ENCODE measurements at regions not wholly inside any gene's neighbourhood (a gene's known extent, or its start where the extent isn't known, plus 50 kb on each side); places are given as distances from the start of the nearest gene placed in this dataset.

DNA sequence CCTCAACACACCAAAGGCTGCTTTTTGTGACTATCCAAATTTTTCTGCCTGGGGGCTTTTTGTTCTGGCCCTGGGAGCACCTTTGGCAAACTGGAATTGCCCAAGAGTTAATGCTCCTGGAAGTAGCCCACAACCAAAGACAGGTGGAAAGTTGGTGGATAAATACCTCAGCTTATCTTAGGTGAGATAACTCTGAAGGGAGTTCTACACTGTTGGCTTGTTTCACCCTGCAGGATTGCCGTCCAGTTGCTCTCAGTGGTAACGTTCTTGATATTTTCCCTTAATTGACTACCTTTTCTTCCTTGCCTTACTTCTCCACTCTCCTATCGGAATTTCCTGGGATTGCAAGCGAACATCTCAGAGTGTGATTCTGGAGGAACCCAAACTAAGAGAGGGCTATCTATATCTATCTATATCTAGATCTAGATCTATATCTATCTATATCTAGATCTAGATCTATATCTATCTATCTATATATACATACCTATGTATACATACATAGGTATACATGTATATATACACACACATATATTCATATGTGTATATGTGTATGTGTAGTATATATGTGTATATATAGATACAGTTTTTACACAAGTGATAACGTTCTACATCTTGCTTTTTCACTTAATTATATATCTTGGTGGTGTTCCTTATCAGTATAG is 82.6 kb upstream of the DHX15 start:
- DNase-seq (ENCODE audit: low spot score): no peak

DNA sequence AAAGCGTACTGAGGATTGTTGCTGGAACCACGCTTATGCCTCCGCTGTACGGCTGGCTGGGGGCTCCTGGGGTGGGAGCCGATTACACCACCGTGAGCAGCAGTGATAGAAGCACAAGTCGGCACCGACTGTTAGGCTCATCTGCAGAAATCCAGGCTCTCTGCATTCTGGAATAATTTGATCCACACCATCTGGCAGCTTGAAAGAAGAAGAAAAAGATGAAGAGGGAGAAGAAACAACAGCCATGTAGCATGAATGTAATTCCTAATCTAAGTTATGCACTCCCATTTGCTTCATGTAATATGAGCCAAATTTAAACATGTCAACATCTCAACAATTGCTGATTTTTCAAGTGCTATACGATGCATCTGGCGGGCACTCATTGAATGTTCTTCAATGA is 84.6 kb upstream of the DHX15 start:
- DNase-seq (ENCODE audit: low spot score): no peak

DNA sequence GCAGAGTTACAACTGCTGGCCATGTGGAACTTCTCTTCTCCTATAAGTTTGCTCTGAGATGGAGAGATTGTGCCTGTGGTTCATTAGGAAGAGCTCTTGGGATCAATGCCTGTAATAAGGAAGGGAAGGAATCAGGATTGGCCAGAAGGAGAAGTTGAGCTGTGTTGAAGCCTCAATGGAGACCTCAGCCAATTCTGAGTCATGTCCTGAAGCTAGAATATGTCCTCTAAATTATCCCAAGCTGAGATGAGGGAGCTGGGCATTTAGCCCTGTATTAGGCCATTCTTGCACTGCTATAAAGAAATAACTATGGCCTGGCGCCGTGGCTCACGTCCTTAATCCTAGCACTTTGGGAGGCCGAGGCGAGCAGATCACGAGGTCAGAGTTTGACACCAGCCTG is 85.4 kb upstream of the DHX15 start:
- DNase-seq (ENCODE audit: low spot score): no peak

DNA sequence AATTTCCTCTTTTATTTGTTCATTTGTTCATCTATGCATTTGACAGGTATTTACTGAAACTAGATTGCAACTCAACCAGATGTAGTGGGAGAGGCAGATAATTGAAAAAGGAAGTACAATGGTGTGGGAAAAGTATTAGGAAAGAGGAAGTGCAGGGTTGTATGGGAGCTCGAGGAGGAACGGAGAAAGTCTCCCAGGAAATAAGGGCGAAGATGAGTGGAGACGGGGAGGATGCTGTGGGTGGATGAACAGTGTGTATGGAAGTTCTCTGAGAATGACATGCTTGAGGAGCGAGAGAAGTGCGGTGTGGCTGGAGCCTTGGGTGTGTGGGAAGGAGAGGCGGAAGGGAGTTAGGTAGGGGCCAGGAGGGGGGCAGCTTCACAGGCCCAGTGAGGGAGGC is 87.5 kb upstream of the DHX15 start:
- no peak for DNase-seq (ENCODE audit: low spot score)

- DNase-seq (ENCODE audit: low spot score): no peak
These were observed 88.5 kb upstream of the DHX15 start for GRCh38 chr4:24672880-24673279.

GRCh38 chr4:24674279-24674678 is 89.9 kb upstream of the DHX15 start:
- no peak for DNase-seq (ENCODE audit: low spot score)

- DNase-seq (ENCODE audit: low spot score): no peak
These were observed 91.5 kb upstream of the DHX15 start for GRCh38 chr4:24675721-24676389.

GRCh38 chr4:24677909-24678308 is 93.6 kb upstream of the DHX15 start:
- DNase-seq (ENCODE audit: low spot score): no peak

GRCh38 chr4:24680746-24681448 is 96.5 kb upstream of the DHX15 start:
- no peak for DNase-seq (ENCODE audit: low spot score)

DNA sequence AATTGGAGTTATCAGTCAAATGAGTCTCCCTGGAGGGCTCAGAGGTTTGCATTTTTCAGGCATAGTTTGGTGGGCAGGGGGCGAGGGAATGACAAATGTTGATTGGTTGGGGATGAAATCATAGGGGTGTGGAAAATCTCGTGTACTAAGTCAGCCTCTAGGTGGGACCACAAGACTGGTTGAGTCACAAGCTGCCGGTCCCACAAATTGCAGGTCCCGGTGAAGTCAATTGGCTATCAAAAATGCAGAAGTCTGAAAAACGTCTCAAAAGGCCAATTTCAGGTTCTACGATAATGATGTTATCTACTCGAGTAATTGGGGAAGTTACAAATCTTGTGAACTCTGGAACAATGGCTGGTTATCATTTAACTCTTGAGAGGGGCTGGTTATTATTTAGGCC is 98.8 kb upstream of the DHX15 start:
- DNase-seq (ENCODE audit: low spot score): no peak

DNA sequence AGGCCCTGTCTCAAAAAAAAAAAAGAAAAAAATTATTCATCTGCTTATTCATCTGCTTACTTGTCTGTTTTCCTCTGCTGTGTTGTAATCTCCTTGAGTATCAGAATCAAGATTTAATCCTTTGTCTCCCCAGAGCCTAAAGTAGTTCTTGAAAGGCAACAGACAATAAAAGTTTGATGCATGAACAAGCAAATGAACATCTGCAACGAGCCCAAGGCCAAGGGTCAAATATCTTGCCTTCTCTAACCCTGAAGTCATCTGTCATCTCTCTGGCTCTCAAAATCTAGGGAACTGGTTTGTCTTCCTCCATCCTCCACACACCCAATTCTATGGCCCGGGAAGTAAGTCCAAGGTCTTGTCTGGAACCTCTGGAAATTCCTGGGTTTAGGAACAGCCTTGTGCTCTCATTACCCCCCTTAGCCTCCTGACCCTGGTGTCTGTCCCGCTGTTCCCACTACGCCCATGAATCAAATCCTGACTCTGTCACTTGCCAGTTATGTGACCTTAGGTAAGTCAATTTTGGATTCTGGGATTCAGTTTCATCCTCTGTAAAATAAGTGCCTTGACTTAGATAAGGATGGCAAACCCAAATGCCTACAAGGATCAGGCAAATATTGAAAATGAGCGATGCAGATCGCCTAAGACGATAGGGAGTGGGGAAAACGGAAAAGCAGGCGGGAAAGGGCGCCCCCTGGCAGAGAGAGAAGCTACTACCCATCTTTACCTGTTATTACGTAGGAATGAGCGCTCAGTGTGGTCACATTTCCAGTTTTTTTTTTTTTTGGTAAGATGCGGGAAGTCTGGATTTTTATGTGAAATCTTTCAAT is 102.7 kb upstream of the DHX15 start:
- peak; percentile 6 for DNase-seq (ENCODE audit: low spot score)

GRCh38 chr4:24688453-24688852 is 104.1 kb upstream of the DHX15 start:
- no peak for DNase-seq (ENCODE audit: low spot score)

- DNase-seq (ENCODE audit: low spot score): no peak
These were observed 104.9 kb upstream of the DHX15 start for GRCh38 chr4:24689212-24689611.

- DNase-seq (ENCODE audit: low spot score): no peak
These were observed 104.9 kb upstream of the SOD3 start for GRCh38 chr4:24690436-24690835.

DNA sequence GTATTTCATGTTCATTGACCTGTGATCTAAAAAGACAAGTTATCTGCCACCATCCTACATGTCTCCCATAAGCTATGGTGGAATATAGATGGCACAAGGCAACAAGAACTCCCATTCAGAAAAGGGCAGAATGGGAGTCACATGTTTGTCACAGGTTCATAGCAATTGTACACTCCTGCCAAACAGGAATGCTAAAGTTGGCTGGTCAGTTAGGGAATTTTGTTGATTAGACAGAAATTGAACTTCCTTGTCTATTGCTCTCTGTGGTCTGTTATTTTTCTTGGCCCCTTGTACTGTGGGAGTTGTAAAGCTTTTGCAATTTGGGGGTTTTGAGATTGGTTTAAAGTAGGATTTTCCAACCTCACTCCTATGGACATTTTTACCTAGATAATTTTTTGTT is 101.7 kb upstream of the SOD3 start:
- DNase-seq (ENCODE audit: low spot score): no peak

DNA sequence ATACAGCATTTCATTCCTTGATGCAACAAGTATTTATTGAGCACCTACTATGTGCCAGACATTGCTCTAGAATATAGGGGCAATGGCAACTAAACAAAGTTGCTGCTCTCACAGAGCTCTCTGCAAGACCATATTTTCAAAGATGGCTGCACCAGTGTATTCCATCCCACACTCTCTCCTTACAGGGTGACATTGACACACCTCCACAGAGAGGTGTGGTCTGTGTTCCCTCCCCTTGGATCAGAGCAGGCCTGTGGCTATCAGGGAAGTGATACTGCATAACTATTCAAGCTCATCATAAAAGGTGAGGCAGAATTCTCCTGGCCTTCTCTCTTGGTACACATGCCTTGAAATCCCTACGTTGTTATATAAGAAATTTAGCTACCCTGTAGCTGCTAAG is 95.3 kb upstream of the SOD3 start:
- DNase-seq (ENCODE audit: low spot score): no peak

- DNase-seq (ENCODE audit: low spot score): no peak
These were observed 93.7 kb upstream of the SOD3 start for GRCh38 chr4:24701683-24702082.

- no peak for DNase-seq (ENCODE audit: low spot score)
These were observed 93.1 kb upstream of the SOD3 start for GRCh38 chr4:24702281-24702680.

DNA sequence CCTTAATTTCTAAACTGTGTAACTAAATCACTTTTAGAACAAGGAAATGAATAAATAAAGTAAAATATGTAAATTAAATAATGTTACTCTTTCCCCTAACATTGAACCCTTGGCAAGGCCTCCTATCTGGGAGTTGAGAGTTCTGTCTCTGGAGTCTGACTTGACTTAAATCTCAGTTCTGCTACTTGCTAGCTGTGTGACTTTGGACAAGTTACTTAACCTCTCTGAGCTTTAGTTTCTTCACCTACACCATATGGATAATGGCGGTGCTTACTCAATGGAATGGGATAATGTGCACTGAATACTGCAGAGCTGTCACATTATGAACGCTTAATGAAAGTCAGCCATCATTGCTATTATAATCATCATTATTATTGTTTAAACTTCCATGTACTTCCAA is 92.1 kb upstream of the SOD3 start:
- no peak for DNase-seq (ENCODE audit: low spot score)

DNA sequence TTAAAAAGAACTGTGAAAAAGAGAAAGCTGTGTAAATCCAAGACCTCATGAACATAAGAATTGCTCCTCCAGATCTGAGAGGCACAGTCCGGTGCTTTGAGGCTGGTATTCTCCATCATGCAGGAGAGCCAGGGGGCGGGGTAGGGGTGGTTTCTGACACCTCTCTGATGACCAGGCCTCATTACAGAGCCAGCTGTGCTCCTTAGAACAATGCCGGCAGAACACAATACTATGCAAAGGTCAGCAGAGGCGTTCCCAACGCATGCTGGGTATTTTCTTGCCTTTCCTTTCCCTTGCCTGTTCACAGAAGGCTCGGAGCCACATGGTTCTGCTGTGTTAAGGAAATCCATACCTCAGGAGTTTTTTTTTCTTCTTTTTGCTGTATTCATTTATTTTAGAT is 91.2 kb upstream of the SOD3 start:
- DNase-seq (ENCODE audit: low spot score): no peak

- no peak for DNase-seq (ENCODE audit: low spot score)
These were observed 90.2 kb upstream of the SOD3 start for GRCh38 chr4:24705016-24705753.

GRCh38 chr4:24713604-24714003 is 81.8 kb upstream of the SOD3 start:
- no peak for DNase-seq (ENCODE audit: low spot score)
